Activated CD4-positive, alpha-beta T cell treated with anti-CD3 and anti-CD28 coated beads for 1 hour (primary cell): ENCODE measurements at regions not wholly inside any gene's neighbourhood (a gene's known extent, or its start where the extent isn't known, plus 50 kb on each side); places are given as distances from the start of the nearest gene placed in this dataset.
"Not testable (repeated sequence)": the region's sequence is repeated elsewhere in the genome, so short reads cannot be mapped to it uniquely, and the experiment has no call there.

Experiments
- DNase-seq: peaks from one replicate; pipeline ENCODE4 v3.0.0-alpha.2; 2020

DNA sequence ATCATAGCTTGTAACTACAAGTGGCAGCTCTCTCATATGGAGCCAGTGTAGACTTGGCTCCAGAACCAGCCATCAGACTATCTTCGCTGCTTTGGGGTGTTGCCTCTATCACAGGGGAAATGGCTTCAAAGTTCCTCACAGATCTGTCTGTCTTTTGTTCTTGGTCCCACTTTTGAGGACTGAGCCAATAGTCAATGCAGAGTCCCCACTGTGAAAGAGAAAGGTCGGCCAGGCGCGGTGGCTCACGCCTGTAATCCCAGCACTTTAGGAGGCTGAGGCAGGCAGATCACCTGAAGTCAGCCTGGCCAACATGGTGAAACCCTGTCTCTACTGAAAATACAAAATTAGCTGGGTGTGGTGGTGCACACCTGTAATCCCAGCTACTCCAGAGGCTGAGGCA is 86.9 kb upstream of the FZD7 start:
- not testable (repeated sequence) for DNase-seq

- no peak for DNase-seq
Measured at GRCh38 chr2:201947287-201947686, 86.4 kb upstream of the FZD7 start.

DNA sequence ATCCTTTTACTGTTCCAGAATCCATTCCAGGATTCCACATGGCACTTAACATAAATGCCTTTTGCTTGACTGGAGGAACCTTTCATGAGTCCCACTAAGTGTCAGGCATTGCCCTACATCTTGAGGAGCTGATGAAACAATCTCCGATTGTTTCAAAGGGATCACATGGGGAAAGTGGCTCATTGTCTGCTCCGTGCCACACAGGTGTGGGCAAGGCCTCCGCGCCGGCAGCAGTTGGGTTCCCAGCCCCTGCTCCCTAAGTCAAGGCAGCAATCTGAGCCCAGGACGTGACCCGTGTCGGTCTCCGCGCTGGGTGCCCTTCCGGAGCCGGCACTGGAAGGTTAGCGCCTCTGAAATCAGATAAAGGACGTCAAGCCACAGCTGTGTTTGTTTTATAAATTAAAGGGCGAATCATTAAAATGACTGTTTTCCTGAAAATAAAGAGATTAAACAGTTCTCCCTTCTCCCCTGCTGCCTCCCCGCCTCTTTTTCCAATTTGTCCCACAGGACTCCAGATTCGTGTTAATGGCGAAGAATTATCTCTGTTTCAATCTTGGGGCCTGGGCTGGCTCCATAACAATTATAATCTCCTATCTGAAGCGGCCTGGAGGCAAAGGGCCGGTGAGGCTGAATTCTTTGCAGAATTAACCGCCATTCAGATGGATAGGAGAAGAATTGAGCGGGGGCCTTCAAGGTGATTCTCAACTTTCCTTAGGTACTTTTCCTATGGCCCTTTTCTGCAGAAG is 84.3 kb upstream of the FZD7 start:
- no peak for DNase-seq

GRCh38 chr2:201949927-201950246 is 83.8 kb upstream of the FZD7 start:
- no peak for DNase-seq

DNA sequence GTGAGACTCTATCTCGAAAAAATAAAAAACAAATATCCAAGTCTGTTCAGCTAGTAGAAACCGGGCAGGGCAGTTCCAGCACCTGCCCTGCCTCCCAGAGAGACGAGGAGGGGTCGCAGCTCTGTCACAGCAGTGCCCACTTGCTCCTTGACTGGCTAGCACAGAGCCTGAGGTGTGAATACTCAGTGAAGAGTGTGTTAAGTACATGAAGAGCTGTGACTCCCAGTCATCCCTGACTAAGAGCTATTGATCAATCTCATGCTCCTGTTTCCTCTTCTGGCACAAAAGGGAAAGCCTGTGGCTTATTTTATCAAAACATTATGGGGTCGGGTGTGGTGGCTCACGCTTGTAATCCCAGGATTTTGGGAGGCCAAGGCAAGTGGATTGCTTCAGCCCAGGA is 83.0 kb upstream of the FZD7 start:
- DNase-seq, result no peak

DNA sequence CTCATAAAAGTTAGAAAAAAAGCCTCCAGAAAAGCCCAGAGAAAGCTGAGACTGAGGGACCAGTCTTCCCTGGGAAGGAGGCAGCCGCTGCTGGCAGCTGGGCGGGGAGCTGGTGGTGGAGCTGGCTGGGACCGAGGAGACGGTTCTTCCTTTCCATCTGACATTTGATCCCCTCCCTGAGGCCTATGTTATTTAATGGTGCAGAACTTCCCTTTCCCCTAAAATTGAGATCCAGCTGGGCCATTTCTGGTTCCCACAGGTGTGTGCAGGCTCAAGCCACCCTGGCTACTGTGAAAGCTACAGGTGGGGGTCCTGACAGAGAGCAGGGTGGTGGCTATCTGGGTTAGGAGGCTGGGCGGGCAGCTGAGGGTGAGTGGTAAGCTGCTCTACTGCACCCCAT is 81.5 kb upstream of the FZD7 start:
- DNase-seq, result no peak

DNA sequence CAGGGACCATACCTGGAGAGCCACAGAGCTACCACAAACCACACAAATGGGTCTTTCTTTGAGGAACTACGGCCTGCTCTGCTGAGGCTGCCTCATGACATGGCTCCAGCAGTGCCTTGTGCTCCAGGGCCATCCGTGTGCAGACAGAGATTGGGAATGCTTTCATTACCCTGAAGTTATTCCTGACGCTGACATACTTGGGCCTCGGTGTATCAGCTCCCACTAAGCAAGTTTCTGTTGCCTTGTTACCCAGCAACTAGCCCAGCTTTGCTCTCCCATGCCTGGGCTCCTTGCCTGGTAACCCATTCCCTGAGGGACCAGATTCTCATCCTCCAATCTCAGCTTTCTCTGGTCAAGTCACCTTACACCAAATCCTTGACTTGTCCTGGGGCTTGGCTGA is 80.3 kb upstream of the FZD7 start:
- no peak for DNase-seq

GRCh38 chr2:201953880-201954279 is 79.8 kb upstream of the FZD7 start:
- no peak for DNase-seq

- no peak for DNase-seq
Measured at GRCh38 chr2:201955231-201955630, 78.4 kb upstream of the FZD7 start.

GRCh38 chr2:201955702-201956141 is 77.9 kb upstream of the FZD7 start:
- no peak for DNase-seq

DNA sequence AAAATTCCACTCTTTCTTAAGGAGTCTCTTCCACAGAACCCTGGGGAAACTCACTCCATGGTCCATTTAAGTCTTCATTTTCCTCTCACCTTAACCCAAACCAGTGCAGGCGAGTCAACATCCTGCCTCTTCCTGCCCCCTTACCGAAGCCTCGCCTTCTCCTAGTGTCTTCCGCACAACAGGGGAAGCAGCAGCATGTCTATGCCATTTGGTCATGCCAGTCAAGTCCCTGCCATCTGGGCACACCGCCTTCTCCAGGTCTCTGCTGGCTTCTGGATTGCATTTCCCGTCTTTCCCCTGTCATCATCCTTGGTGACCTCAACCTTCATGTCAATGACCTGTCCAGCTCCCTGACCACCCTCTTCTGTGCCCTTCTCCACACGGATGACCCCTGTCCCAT is 77.3 kb upstream of the FZD7 start:
- DNase-seq, result no peak

DNA sequence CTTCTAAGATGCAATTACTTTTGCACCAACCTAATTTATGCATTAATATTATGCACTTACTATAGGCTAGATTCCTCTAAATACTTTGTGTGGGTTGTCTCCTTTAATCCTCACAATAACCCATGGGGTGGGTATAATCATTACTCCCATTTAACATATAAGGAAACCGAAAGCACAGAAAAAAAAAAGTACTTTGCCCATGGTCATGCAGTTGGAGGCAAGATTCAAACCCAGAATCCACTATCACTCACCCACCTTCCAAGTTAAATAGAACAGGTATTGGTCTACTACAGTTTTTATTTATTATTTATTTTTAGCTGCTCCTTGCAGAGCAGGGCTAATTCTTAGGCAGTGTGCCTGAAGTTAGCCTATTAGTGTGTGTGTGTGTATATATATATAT is 76.6 kb upstream of the FZD7 start:
- DNase-seq, result no peak

DNA sequence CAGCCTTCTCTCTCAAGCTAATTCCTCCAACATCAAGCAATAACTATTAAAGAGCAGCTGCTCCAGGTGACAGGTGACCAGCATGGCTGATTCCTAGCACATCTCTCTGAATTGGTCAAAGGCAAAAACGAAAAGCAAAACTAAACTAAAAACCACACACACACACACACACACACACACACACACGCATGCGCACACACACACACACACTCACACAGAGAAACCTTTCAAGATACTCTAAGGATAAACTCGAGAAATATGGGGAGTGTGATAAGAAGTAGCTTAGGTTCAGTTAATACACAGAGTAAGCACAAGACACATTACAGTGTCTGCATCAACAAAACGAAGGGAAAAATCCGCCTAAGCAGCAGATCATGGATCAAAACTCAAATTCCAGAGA is 74.5 kb upstream of the FZD7 start:
- no peak for DNase-seq

DNA sequence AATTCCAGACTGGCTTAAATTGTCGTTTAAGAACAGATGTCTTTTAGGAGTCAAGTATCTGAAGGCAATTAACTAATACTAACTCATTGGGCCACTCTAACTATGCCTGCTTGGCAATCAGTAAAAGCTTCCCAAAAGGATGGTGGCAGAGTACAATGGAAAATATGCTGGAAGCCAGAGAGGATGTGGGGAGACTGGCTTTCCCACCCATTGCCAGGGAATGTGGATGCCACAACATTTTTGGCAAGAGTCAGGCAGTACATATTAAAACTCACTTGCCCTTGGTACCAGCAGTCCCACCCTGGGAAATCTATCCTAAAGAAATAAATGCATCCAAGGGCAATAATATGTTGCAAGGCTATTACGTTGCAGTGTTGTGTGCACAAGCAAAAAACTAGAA is 74.0 kb upstream of the FZD7 start:
- no peak for DNase-seq

DNA sequence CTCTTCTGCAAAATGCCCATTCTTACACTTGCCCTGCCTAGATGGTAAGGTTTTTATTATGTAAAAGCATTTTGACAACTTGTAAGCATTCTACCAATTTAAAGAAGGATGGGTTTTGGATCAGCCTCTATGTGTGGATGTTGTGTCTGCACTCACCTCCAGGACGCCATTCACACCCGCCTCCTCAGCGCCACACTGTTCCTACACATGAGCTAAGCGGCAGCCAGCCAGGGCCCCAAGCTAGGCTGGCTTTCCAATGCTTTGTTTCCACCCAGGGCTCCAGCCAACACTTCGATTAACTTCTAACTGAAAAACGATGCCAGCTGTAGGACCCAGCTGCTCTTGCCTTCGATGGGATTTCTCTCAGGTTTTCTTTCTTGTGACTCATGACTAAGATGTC is 73.3 kb upstream of the FZD7 start:
- DNase-seq, result no peak

GRCh38 chr2:201961401-201961800 is 72.3 kb upstream of the FZD7 start:
- DNase-seq, result no peak

DNA sequence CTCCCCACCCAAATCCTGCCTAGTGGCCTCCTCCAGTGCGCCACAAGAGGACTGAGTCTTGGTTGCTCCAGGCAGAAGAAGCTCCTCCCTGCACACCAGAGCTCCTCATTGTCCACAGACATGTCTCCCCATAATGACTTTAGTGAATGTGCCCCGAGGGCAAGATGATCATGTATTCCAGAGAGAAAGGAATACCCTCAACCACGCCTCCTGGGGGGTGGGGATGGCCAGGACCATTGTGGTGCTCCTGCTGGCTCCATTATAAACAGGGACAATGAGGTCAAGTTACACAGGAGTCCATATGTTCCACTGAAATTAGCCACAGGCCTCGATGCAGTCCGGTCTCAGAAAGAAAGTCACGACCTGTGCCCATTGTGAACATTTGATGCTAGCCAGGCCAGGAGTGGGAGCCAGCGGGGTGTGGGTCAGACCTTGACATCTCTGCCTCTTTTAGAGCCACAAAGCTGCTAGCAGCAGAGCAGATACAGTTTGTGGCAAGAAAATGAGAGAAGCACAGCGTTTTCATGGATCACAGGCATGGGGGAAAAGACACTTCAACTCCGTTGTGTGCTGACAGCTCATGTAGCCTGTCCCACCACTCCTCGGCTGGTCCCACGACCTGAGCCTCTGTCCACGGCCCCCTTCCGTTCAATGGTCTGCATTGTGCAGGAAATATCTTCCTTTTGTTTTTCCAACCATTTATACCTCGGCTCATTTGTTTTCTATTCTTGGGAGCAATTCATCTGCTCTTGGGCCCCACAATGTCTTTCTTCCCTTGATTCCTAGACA is 70.7 kb upstream of the FZD7 start:
- DNase-seq, result no peak

DNA sequence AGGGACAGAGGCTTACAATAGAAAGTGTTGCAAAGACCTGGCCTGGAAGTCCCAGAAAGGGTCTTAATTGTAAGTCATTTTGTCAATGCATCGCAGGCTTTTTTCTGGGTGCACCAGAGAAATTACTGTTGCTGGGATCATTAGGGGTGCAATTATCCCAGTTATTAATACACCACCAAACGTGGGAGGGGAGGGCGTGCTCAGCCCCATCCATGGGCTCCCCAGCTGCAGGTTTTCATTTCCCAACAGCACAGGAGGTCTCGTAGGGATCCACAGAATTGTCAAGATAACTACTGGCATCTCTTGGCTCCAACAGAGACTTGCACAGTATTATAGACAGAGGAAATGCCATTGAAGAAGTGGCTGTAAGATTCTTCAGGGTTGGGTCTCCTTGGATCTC is 69.6 kb upstream of the FZD7 start:
- DNase-seq, result no peak

DNA sequence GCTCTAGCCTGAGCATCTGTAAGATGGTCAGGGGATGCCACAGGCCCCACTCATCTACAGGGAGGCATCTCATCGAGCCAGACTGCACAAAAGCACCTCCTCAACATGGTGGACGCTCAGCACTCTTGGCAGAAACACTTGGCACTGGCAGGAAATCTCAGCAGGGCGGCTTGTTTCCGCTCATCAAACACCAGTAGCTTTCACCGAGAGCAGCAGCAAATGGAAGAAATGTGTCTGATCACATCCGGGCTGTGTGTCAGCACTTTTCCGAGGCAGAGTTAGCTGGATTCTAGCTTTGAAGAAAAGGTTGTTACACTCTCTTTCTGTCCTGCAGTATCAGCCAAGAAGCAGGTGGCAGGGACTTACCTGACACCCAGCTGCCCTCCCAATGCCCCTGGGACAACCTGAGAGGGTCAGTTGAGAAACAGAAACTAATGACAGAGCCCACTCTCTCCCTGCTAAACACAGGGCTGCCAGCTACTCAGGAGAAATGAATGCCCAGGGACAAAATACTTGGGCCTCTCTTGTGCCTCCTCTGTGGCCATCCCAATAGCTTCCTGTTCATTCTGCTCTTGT is 68.9 kb upstream of the FZD7 start:
- peak; percentile 10 for DNase-seq

GRCh38 chr2:201965550-201965949 is 68.1 kb upstream of the FZD7 start:
- DNase-seq, result no peak

DNA sequence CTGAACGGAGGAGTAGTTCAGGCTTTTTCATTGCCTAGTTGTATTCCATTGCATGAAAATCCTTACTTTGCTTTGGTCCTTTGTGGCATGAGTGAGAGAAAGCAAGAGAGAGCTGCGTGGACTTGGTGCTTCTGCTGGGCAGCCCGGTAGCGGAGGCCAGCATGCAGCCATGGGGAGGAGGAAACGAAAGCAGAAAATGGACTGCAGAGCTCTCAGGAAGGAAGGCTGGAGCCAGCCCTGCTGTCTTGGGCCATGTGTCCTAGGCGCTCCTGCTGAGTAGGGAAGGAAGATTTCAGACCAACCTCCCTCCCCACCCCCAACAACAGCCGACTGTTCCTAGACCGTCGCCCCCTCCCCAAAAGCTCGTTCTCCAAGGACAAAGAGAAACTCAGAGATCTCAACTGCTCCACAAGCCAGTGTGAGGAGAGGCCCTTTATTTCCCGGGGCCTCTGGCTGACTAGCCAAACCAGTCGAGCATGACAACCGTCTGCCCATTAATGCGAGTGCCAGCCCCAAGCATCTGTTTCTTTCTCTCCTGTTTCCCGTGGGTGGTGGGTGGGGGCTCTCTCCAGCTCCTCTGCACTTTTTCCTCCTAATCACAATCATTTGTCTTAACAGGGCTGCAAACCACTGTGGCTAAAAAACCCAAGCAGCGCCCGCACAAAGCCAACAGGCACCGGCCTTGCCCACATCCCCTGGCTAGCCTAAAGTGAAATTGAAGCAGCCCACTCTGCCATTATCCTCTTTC is 66.8 kb upstream of the FZD7 start:
- DNase-seq, result no peak

DNA sequence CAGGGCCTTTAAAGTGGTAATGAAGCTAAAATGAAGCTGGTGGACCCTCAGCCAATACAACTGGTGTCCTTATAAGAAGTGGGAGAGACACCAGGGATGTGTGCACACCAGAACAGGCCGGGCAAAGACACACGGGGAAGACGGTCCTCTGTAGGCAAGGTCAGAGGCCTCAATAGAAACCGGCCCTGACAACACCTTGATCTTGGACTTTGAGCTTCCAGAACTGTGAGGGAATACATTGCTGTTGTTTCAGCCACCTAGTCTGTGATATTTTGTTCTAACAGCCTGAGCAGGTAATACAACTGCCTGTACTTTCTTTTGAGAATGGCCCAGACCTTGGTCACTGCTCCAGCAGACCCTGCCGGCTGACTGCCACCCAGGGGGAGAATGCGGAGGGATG is 65.6 kb upstream of the FZD7 start:
- DNase-seq, result no peak

GRCh38 chr2:201968476-201968875 is 65.2 kb upstream of the FZD7 start:
- DNase-seq, result no peak
